Astrocyte (in vitro differentiated cells and primary cell): ENCODE measurements at regions not wholly inside any gene's neighbourhood (a gene's known extent, or its start where the extent isn't known, plus 50 kb on each side); places are given as distances from the start of the nearest gene placed in this dataset.

Experiments used
- DNase-seq: peaks from one replicate; pipeline ENCODE4 v3.0.0-alpha.2; 2010; ENCODE audit warnings: low read depth
- FAIRE-seq: peaks from 2 replicates; lab custom pipeline; 2011; peaks lifted over from hg19 to GRCh38; lab: Jason Lieb, UNC
- H2AFZ ChIP-seq: 2 replicates; pipeline ENCODE4 v1.6.0; 2012; ENCODE audit warnings: low read depth, low read length, inconsistent platforms
- H3K27ac ChIP-seq: 2 replicates; pipeline ENCODE4 v1.5.1; 2011; ENCODE audit warnings: low read depth, low read length, inconsistent platforms
- H3K27me3 ChIP-seq: 2 replicates; pipeline ENCODE4 v1.6.0; 2011; ENCODE audit warnings: low read length, inconsistent platforms; ENCODE audit not compliant: insufficient read depth
- H3K36me3 ChIP-seq: 2 replicates; pipeline ENCODE4 v1.5.1; 2011; ENCODE audit warnings: low read length, inconsistent platforms; ENCODE audit not compliant: insufficient read depth
- H3K4me1 ChIP-seq: 2 replicates; pipeline ENCODE4 v1.5.1; 2011; ENCODE audit warnings: low read length, inconsistent platforms; ENCODE audit not compliant: insufficient read depth
- H3K4me2 ChIP-seq: 2 replicates; pipeline ENCODE4 v1.6.0; 2012; ENCODE audit warnings: low read length, inconsistent platforms
- H3K4me3 ChIP-seq: 2 replicates; pipeline ENCODE4 v1.5.1; 2011; ENCODE audit warnings: low read depth, mild to moderate bottlenecking, low read length, inconsistent platforms; ENCODE audit not compliant: insufficient read depth
- H3K79me2 ChIP-seq: 2 replicates; pipeline ENCODE4 v1.6.0; 2012; ENCODE audit warnings: mild to moderate bottlenecking, low read length, inconsistent platforms; ENCODE audit not compliant: insufficient read depth
- H3K9ac ChIP-seq: 2 replicates; pipeline ENCODE4 v1.6.0; 2012; ENCODE audit warnings: mild to moderate bottlenecking, low read length, inconsistent platforms
- H3K9me3 ChIP-seq: 2 replicates; pipeline ENCODE4 v1.5.1; 2012; ENCODE audit warnings: low read depth, mild to moderate bottlenecking, low read length, inconsistent platforms; ENCODE audit not compliant: insufficient read depth
- H4K20me1 ChIP-seq: 2 replicates; pipeline ENCODE4 v1.6.0; 2012; ENCODE audit warnings: low read length, inconsistent platforms; ENCODE audit not compliant: insufficient read depth
- H3K27ac Mint-ChIP-seq: one replicate; pipeline ENCODE4 v1.8.0; 2021; ENCODE audit warnings: mild to moderate bottlenecking, mixed read lengths; ENCODE audit not compliant: unreplicated experiment
- H3K27me3 Mint-ChIP-seq: one replicate; pipeline ENCODE4 v1.8.0; 2021; ENCODE audit warnings: low read depth, mixed read lengths; ENCODE audit not compliant: unreplicated experiment
- H3K36me3 Mint-ChIP-seq: one replicate; pipeline ENCODE4 v1.8.0; 2021; ENCODE audit warnings: low read depth, mixed read lengths; ENCODE audit not compliant: unreplicated experiment
- H3K4me1 Mint-ChIP-seq: one replicate; pipeline ENCODE4 v1.8.0; 2021; ENCODE audit warnings: low read depth, mixed read lengths; ENCODE audit not compliant: unreplicated experiment
- H3K4me3 Mint-ChIP-seq: one replicate; pipeline ENCODE4 v1.8.0; 2021; ENCODE audit warnings: mild to moderate bottlenecking, moderate library complexity, mixed read lengths; ENCODE audit not compliant: unreplicated experiment
- H3K9me3 Mint-ChIP-seq: one replicate; pipeline ENCODE4 v1.8.0; 2021; ENCODE audit warnings: mild to moderate bottlenecking, mixed read lengths; ENCODE audit not compliant: unreplicated experiment
- EZH2 ChIP-seq: IDR thresholded peaks from 2 replicates; pipeline ENCODE4 v1.6.1; 2012; ENCODE audit warnings: mild to moderate bottlenecking, low read length, inconsistent platforms; ENCODE audit not compliant: insufficient read depth
- TF ChIP-seq, protein P1 (sequence below): IDR thresholded peaks from 2 replicates; pipeline ENCODE4 v1.5.1; 2011; ENCODE audit warnings: low read depth, mild to moderate bottlenecking, inconsistent platforms, low read length, moderate library complexity; ENCODE audit not compliant: insufficient read depth

DNA sequence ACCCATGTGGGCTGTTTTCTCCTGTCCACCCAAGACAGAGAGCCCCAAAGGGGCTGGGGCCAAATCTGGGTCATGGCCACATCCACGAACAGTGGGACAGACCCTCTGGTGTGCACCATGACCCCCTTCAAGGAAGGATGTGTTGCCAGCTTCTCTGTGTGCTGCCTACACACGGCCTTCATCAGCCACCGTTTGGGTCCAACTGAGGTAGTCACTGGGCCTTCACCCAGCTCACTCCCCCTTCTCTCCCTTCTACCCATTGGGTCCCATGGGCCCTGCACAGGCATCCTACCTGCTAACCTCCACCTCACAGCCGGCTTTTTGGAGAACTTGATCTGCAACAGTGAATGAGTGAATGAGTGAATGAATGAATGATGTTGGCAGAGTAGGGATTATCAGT is 1484.9 kb downstream of the BRD1 start:
- H3K27me3 Mint-ChIP-seq = peaks cover 44% of the 10 kb centered on the region
- Histone ChIP-seq H3K9ac (no peak overlapping the region), H3K27me3 (no peaks in the 10 kb centered on the region), H3K4me2 (no peak overlapping the region), H4K20me1 (no peaks in the 10 kb centered on the region), H3K4me1 (no peaks in the 10 kb centered on the region), H2AFZ (no peak overlapping the region), H3K9me3 (peaks cover 2% of the 10 kb centered on the region), H3K79me2 (no peaks in the 10 kb centered on the region), H3K4me3 (no peak overlapping the region), H3K27ac (no peak overlapping the region), H3K36me3 (no peaks in the 10 kb centered on the region)
- peak overlapping the region; percentile 26 for H3K27ac Mint-ChIP-seq
- TF ChIP-seq, protein P1, sequence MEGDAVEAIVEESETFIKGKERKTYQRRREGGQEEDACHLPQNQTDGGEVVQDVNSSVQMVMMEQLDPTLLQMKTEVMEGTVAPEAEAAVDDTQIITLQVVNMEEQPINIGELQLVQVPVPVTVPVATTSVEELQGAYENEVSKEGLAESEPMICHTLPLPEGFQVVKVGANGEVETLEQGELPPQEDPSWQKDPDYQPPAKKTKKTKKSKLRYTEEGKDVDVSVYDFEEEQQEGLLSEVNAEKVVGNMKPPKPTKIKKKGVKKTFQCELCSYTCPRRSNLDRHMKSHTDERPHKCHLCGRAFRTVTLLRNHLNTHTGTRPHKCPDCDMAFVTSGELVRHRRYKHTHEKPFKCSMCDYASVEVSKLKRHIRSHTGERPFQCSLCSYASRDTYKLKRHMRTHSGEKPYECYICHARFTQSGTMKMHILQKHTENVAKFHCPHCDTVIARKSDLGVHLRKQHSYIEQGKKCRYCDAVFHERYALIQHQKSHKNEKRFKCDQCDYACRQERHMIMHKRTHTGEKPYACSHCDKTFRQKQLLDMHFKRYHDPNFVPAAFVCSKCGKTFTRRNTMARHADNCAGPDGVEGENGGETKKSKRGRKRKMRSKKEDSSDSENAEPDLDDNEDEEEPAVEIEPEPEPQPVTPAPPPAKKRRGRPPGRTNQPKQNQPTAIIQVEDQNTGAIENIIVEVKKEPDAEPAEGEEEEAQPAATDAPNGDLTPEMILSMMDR = no peak
- no peak for TF ChIP-seq EZH2
- H3K9me3 Mint-ChIP-seq = no peaks in the 10 kb centered on the region
- no peaks in the 10 kb centered on the region for H3K4me1 Mint-ChIP-seq
- no peak for DNase-seq
- no peak for FAIRE-seq
- no peaks in the 10 kb centered on the region for H3K36me3 Mint-ChIP-seq
- no peak overlapping the region for H3K4me3 Mint-ChIP-seq

DNA sequence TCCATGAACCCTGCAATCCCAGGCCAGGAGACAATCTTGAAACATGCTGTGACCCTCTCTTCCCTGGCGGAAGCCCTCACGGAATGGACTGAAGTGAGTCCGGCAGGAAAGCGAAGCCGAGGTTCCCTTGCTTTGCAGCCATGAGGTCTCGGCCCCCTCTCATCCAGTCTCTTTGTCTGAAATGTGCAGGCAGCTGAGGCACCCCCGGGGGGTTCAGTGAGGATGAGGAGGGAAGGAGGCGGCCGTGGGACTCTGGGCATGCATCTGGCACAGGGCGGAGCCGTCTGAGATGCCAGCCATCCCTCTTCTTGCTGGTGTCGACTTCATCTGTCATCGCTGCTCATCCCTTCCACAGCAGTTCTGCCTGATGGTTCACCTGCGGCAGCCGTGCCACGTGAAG is 1485.7 kb downstream of the BRD1 start:
- TF ChIP-seq, protein P1 = no peak
- no peak for TF ChIP-seq EZH2
- Histone ChIP-seq H4K20me1 (no peaks in the 10 kb centered on the region), H3K9ac (no peak overlapping the region), H3K9me3 (peaks cover 2% of the 10 kb centered on the region), H3K4me2 (no peak overlapping the region), H3K4me1 (no peaks in the 10 kb centered on the region), H3K4me3 (no peak overlapping the region), H3K27ac (no peak overlapping the region), H3K36me3 (no peaks in the 10 kb centered on the region), H3K79me2 (no peaks in the 10 kb centered on the region), H3K27me3 (no peaks in the 10 kb centered on the region), H2AFZ (no peak overlapping the region)
- Mint-ChIP-seq H3K27ac (no peak overlapping the region), H3K4me1 (no peaks in the 10 kb centered on the region), H3K9me3 (no peaks in the 10 kb centered on the region), H3K27me3 (peaks cover 48% of the 10 kb centered on the region), H3K36me3 (no peaks in the 10 kb centered on the region), H3K4me3 (no peak overlapping the region)
- FAIRE-seq (no peak), DNase-seq (no peak)

DNA sequence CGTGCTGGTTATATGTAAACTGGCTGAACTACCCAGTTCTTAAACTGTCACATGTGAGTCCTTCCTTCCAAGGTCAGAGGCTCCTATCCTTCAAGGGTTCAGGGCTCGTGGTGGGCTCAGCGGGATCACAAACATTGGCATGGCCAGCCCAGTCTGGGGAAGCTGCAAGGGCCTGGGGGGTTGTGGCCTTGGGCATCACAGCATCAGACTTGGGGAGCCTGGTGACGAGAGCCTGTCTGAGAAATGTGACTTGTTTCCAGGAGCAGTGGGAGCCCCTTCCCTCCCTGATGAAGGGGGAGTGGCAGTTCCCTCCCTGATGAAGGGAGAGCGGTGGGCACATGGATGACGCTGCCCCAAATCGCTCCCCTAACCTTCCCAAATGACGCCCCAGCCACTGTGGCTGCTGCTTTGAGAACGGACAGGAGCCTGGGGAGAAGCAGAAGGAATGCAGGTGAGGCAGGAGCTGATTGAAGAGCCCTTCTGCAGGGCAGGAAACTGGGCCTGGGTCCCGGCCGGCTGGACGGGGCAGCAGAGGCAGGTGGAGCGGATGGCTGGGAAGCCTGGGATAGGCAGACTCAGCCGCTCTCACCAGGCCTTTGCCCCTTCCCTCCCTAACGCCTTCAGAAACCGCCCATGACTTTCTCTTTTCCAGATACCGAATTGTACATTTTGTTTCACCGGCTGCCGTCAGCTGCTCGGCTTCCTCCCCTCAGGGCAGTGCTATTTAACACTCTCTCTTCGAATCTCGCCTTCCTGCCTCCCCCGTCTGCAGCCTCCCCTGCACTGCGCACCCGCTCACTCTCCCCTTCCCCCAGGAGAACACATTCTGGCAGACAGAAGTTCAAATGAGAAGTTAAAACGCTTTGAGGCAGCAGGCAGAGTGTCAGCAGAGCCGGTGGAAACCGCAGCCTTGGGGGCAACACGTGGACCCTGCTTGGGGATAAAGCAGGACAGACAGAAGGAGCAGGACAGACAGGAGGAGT is 1486.7 kb downstream of the BRD1 start:
- H3K4me3 Mint-ChIP-seq = no peak overlapping the region
- Histone ChIP-seq H3K27me3 (no peaks in the 10 kb centered on the region), H3K79me2 (no peaks in the 10 kb centered on the region), H3K27ac (no peak overlapping the region), H2AFZ (no peak overlapping the region), H3K9ac (no peak overlapping the region), H4K20me1 (no peaks in the 10 kb centered on the region), H3K9me3 (peaks cover 2% of the 10 kb centered on the region), H3K4me2 (no peak overlapping the region), H3K4me1 (no peaks in the 10 kb centered on the region), H3K4me3 (no peak overlapping the region), H3K36me3 (no peaks in the 10 kb centered on the region)
- H3K27me3 Mint-ChIP-seq = peaks cover 49% of the 10 kb centered on the region
- H3K36me3 Mint-ChIP-seq = no peaks in the 10 kb centered on the region
- DNase-seq (no peak), FAIRE-seq (no peak)
- H3K27ac Mint-ChIP-seq = no peak overlapping the region
- H3K4me1 Mint-ChIP-seq = no peaks in the 10 kb centered on the region
- TF ChIP-seq, protein P1 = no peak
- no peak for TF ChIP-seq EZH2
- no peaks in the 10 kb centered on the region for H3K9me3 Mint-ChIP-seq
